PC-3 (cell line): ENCODE measurements at regions not wholly inside any gene's neighbourhood (a gene's known extent, or its start where the extent isn't known, plus 50 kb on each side); places are given as distances from the start of the nearest gene placed in this dataset.

Source experiments
- EZH2phosphoT487 ChIP-seq: fragments of 300-600 bp; sonication (generic); IDR thresholded peaks from 2 replicates; pipeline ENCODE4 v1.6.1; 2018; ENCODE audit warnings: mild to moderate bottlenecking, antibody characterized with exemption, low read length, borderline replicate concordance
- TF ChIP-seq, protein P1 (sequence below): fragments of 300-600 bp; sonication (generic); conservative IDR thresholded peaks from 2 replicates; pipeline ENCODE4 v1.5.1; 2017; ENCODE audit warnings: antibody characterized with exemption, low read depth, mild to moderate bottlenecking, low read length

DNA sequence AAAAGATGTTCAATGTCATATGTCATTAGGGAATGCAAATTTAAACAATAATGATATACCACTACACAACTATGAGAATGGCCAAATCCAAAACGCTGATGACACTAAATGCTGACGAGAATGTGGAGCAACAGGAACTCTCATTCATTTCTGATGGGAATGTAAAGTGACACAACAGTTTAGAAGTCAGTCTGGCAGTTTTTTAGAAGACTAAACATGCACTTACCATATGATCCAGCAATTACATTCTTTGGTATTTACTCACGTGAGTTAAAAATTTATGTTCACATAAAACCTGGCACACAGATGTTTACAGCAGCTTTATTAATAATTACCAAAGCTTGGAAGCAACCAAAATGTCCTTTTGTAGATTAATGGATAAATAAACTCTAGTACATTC lies 110.4 kb upstream of the C1orf21 start:
- TF ChIP-seq, protein P1, sequence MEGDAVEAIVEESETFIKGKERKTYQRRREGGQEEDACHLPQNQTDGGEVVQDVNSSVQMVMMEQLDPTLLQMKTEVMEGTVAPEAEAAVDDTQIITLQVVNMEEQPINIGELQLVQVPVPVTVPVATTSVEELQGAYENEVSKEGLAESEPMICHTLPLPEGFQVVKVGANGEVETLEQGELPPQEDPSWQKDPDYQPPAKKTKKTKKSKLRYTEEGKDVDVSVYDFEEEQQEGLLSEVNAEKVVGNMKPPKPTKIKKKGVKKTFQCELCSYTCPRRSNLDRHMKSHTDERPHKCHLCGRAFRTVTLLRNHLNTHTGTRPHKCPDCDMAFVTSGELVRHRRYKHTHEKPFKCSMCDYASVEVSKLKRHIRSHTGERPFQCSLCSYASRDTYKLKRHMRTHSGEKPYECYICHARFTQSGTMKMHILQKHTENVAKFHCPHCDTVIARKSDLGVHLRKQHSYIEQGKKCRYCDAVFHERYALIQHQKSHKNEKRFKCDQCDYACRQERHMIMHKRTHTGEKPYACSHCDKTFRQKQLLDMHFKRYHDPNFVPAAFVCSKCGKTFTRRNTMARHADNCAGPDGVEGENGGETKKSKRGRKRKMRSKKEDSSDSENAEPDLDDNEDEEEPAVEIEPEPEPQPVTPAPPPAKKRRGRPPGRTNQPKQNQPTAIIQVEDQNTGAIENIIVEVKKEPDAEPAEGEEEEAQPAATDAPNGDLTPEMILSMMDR: no peak
- TF ChIP-seq EZH2phosphoT487: no peak
